ENCODE measurements at regions not wholly inside any gene's neighbourhood (a gene's known extent, or its start where the extent isn't known, plus 50 kb on each side); places are given as distances from the start of the nearest gene placed in this dataset.

DNA sequence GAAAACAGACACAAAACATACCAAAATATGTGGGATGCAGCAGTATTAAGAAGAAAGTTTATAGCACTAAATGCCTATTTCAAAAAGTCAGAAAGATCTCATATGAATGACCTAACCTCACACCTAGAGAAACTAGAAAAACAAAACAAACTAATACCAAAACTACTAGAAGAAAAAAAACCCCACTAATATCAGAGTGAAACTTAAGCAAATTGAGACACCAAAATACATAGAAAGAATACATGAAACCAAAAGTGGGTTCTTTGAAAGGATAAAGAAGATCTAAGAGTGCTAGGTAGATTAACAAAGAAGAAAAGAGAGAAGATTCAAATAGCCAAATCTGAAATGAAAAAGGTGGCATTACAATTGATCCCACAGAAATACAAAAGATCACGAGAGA, 494.1 kb downstream of the SH2D4B start:
- DNase-seq = no peak

DNA sequence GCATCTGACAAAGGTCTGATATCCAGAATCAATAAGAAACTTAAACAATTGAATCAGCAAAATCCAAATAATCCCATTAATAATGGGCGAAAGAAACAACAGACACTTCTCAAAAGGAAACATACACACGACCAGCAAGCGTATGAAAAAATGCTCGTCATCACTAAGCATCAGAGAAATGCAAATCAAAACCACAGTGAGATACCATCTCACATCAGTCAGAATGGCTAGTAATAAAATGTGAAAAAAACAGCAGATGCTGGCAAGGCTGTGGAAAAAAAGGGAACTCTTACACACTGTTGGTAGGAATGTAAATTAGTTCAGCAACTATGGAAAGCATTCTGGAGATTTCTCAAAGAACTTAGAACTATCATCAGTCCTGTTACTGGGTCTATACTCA, 496.7 kb downstream of the SH2D4B start:
- DNase-seq = no peak

DNA sequence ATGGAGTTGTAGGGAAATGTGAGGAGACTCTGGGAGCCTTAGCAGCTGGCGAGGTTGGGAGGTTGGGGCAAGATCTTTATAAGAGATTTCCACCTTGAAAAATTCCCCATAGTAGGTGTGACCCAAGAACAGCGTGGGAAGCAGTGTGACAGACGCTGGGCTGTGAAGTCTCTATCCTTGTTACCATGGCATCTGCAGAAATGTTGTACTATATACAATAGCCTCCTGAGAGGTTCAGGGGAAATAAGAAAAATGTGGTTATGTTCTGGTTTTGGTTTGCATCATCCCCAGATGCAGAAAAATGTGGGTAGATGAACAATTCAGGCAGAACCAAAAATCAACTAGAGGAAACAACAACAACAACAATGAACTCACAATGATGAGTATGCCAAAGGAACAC, 498.6 kb downstream of the SH2D4B start:
- DNase-seq = no peak

DNA sequence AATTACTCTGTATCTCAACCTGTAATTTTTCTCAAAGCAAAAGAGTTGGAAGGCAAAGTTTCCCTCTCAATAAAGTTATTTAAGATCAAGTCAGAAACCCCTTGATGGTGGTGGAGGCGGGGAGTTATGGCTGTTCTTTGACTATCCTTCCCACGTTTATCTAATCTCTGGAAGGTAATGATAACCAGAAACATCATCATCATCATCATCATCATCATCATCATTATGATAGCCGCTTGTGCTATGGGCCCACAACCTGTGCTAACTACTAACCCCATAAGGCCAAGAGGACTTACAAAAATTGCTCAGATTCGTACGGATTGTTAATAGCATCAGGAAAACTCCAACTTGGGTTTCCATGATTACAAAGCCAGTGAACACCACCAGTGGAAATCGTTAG, 502.3 kb downstream of the SH2D4B start:
- no peak for DNase-seq

DNA sequence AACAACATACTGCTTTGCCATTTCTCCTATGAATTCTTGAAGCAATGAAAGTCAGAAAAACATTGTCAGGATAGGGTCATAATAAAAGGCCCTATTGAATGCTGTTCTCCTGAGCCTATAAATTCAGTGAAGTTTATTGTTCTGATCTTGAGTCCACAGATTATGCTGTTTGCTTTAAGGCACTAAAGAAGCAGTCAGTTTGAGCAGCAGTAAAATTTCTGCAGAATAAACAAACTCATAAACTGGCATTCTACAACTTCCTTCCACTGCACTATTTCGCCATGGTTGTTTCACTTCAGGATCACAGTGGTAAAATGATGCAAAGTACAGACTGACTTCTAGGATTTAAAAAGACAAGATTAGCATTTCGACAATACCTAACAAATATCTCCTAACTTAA, 503.2 kb downstream of the SH2D4B start:
- no peak for DNase-seq

DNA sequence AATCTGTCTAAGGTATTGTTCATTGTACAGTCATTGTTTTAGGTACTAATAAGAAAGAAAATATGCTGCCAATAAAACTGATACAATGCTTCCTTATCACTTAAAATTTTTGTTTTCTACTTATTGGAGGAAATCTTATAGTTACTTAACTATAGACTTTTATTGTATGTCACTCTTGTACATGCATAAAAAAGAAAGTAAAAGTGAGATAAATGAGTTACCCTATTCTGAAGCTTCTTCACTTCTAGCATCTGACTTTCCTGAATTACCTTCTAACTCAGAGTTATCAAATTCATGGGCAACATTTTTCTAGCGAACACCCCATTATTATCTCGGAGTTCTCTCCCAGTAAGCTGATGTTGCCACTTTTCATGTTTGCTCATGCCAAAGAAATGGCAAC, 504.9 kb downstream of the SH2D4B start:
- DNase-seq = no peak

DNA sequence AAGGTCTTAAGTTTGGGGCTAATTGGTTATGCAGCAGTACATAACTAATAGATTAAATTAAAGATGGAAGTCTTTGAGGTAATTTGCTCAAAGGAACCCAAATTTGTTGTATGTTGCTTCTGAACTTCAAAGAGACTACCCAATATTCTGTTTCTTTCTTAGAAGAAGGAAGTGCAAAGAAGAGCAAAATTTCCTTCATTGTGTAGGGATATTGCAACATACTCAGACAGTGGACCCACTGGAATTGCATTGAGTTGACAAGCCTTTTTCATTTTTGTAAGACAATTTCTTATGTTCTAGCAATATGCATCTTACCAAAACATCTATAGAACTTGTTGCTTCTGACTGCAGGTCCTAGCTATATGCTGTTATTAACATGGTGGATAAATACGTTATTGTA, 527.8 kb downstream of the SH2D4B start:
- no peak for DNase-seq

DNA sequence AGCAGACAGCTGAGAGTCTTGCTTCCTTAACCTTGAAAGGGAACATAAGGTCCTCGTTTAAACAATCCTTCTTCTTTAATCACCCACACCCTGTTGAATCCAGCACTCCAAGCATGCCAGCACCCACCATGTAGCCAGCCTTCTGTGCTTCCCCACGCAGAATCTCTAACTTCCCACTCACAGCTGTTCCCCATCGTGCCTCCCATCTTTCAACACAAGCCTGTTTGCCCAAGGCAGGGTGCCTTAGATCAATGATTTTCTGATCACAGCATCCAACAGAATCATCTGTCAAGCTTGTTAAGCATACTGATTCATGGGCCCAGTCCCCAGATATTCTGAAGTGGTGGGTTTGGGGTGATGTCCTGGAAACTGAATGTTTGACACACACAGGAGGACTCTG, 530.8 kb downstream of the SH2D4B start:
- no peak for DNase-seq

DNA sequence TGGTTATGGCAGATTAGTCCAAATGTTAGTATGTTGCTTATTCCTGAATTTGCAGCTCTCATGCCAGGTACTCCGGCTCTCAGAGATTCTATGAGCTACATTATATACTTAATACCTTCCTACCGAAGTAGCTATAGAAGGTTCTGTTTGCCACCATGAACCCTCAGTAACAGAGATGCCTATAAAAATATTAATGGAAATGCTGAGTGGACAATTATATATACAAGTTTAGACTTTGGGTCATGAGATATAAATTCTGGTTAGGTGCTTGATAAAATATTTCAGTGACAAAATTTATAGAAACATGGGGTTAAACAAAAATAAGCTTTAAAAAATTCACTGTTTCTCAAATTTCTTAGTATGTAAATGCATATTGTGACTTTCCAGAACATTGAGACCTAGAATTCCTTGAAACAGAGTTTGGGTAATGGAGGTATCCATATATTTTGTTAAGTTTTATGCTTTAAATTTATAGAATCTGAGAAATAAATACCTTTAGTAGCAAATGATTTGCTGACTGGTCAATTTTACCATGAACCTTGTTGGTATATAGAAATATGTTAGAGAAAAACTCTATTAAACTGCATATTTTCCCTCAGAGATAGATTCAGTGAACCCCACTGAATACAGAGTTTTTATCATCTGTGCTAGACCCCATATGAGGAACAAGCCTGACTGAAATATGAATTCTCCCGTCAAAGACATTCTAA, 533.5 kb downstream of the SH2D4B start:
- no peak for DNase-seq

DNA sequence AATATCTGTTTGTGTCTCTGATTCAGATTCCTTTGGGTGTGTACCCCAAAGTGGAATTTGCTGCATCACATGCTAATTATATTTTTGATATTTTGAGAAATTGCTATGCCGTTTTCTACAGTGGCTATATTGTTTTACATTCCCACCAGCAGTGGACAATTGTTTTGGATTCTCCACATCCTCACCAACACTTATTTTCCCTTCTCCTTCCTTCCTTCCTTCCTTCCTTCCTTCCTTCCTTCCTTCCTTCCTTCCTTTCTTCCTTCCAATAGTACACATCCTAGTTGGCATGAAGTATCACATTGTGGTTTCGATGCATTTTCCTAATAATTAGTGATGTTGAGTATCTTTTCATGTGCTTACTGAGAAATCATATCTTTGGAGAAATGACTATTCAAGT, 535.5 kb downstream of the SH2D4B start:
- no peak for DNase-seq

DNA sequence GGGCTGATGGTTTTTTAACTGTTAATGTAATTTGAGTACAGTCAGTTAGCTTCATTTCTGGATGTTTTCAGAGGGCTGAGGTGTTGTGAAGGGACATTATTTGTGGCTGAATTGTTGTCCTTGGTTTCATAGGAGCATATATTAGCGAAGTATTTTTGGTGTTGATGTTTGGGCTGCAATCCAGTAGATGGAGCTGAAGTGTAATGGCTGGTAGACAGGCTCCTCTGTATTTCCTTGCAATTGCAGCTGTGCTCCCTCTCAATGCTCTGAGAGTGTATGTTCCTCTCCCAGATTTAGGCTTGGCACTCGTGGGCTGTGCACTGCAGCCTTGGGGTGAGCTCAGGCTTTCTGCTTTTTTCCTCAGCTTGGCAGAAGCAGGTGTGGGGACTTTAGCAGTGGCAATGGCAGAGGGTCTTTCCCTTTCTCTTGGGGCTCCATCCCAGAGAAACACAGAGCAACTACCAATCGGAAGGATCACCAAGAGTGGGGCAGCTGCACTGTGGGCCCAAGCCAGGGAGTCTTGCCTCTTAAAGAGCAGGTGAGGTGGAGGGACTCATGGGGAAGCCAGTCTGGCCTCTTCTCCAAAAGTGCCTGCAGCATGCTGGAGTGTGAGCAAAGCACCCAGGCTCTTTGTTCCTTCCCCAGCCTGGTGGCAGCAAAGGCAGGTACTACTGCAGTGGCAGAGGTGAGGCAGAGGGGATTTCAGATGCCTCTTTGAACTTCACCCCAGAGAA, 544.4 kb downstream of the SH2D4B start:
- no peak for DNase-seq

DNA sequence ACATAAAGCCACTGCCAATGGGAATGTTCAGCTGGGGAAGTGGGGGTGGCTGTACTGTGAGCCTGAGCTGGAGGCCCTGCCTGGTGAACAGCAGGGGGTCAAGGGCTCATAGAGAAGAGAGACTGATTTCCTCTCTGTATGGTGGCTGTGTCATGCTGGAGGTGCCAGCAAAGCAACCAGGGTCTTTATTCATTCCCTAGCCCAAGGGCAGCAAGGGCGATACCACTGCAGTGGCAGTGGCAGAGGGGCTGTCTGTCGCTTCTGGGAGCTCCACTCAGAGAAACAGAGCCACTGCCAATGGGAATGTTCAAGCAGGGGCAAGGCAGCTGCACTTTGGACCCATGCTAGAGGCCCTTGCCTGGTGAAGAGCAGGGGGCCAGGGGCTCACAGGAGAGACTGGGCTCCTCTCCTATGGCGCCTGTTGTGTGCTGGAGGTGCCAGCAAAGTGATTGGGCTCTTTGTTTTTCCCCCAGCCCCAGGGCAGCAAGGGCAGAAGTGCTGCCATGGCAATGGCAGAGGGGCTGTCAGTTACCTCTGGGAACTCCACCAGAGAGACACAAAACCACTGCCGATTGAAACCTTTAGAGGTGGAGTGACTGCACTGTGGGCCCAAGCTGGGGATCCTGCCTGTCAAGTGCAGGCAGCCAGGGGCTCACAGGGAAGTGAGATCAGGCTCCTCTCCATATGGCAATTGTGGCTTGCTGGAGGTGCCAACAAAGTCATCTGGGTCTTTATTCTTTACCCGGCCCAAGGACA, 545.1 kb downstream of the SH2D4B start:
- no peak for DNase-seq

DNA sequence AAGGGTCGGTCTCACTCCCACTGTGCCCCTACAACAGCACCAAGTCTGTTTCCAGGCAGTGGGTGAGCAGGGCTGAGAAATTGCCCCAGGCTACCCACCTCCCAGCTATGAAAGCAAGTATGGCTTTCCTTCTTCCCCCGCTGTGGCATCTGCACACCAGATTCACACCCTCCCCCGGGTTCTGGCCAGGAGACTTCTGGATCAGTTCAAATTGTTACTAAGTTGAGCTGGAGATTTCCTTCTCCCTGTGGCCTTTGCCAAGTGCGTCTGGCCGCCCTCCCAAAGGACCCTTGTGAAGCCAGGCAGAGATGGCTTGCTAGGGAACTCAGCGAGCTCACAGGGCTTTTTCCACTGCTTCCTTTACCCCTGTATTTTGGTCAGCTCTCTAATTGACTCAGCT, 555.4 kb downstream of the SH2D4B start:
- DNase-seq = no peak

DNA sequence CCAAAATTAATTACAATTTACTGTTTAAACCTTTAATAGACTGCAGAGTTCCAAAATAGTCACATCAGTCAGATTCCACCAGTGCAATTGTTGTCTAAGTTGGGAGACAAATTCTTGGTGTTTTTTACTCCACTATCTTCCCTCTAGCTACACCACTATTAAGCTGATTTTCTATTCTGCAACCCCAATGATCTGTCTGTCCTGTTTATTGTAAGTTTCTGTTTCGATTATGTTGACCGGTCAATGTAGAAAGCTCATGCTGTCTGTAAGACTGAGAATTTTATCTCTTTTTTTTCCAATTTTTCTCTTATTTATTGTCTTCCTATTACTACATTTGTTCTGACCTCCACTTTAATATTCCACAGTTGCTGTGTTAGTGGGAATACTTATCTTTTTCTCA, 557.5 kb downstream of the SH2D4B start:
- DNase-seq = no peak

DNA sequence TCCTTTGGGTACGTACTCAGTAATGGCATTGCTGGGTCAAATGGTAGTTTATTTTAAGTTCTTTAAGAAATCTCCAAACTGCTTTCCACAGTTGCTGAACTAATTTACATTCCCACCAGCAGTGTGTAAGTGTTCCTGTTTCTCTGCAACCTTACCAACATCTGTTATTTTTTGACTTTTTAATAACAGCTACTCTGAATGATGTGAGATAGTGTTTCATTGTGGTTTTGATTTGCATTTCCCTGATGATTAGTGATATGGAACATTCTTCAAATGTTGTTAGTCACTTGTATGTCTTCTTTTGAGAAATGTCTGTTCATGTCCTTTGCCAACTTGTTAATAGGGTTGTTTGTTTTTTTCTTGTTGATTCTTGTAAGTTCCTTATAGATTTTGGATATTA, 558.9 kb downstream of the SH2D4B start:
- DNase-seq = no peak

DNA sequence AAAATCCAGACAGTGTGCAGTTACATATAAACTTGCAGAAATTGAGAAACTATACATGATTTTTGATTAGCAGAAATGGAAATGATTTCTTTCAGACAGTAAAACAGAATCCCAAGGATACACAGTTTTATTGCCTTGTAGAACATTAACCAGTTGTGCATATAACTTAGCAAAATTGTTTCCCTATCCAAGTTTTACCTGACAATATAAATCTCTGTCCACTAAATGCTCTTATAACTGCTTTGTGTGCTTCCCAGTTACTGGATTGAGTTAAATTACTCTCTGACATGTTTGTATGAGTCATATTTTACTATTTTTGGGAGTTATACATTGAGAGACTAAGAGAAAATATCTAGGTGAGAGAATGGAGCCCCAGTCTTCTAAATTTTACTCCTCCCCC, 563.4 kb downstream of the SH2D4B start:
- no peak for DNase-seq

DNA sequence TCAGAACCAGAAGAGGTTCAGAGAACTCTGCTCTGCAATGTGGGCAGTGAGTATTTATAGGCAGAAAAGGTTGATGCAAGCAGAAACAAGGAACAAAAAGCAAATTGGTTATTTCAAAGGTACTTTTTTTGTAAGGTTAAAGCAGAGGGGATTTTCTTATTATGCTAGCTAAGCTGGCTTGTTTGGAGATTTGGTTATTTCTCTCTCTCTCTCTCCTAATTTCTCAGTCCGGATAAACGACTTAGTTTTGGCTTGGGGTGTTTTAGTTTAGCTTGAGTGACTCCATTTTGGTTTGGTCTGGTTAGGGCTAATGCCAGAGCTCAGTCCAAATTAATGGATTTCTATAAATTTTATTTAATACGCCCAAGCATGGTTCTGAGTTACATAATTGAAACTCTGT, 566.8 kb downstream of the SH2D4B start:
- no peak for DNase-seq

DNA sequence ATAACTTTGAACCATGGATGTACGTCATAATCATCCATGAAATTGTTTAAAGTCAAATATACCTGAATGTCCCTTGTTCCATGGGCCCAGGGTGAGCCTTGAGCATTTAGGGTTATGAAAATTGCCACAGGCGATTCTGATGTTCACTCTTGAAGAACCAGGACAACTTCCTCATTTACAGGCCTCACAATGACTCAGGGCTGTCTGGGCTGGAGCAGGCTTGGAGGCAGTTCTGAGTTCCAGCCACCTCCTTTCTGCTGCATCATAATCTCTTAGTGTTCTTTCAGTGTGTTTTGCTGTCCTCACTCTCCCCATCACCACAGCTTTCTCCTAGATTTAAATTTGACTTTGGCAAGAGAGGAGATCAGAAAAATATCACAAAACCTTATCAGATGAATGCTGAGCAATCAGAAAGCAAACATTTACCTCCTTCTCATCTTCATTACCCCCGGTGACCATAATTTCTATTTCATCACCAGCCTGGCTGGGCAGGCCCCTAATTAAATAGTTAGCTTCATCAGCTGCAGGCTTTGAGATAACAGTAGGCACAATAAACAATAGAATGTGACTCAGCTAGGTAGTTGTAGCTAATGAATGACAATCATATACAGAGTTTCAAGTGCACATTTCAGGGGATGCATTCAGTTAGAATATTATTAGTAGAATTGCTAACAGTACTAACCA, 571.0 kb downstream of the SH2D4B start:
- DNase-seq = no peak

DNA sequence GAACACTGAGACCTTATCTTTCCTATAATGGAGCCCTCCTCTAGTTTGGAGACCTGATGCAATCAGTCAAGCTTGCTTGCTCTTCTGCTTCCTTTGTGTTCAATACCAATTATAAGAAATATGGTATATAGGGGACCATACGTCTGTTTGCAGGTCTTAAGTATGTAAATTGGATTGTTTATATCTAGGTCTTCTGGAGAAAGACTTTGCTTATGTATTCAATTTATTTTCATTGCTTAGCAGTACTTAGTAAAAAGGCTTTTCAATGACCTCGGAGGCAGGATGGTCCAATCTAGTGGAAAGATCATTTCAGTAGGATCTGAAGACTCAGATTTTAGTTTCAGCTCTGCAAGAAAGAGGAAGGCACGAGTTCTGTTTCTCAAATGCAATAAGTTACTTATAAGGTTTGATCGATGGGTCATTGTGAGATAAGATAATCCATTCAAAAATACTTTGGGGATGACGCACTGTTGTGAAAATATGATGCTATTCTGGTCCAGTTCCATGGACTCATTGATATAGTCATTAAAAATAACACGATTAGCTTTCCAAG, 571.6 kb downstream of the SH2D4B start:
- no peak for DNase-seq

DNA sequence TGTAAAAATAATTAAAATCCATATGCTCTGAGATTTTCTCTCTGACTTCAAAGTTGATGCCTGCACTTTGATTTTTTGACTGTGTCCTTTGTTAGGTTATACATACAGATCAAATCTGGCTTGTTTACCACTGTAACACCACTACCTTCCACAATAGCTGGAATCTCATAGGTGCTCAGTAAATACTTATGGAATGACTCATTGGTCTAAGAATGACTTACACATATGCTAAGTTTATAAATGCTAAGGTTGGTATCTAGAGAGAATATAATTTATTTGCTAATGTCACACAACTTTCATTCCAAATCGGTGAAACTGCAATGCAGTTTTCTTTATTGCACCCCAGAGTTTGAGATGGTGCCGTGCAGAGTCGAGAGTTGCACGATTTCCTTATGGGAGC, 578.5 kb downstream of the SH2D4B start:
- no peak for DNase-seq

DNA sequence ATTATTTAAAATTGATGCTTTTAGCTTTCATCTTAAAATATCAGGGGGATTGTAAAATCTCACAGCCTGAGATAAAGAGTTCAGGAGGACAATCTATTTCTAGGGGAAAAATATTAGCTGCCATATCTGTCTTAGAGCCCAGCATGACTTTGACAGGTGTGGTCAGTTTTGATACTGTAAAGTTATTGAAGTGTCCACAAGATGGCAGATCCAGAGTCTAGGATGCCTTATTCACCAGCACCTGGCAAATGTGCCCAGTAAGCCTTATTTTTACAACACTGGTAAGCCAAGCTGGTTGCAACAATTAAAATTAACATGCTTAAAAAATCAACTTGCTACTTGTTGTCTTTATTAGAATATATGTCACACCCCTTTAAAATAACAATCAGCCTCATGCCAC, 579.3 kb downstream of the SH2D4B start:
- no peak for DNase-seq

DNA sequence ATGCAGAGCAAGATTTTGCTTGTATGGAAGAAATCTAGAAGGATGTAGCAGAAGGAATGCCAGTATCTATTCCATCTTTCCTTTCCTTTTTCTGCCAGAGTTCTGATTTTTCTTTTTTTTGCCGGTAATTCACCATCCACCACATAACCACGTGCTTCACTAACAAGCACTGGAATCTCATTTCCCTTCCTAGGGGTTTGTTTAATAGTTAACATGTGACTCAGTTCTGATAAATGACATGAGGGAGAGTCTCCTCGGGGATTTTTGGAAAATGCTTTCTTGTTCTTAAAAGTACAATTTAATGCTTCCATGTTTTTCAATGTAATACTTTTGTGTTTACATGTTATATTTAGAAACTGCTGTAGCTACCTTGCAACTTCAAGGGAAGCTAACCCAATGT, 590.2 kb downstream of the SH2D4B start:
- no peak for DNase-seq

DNA sequence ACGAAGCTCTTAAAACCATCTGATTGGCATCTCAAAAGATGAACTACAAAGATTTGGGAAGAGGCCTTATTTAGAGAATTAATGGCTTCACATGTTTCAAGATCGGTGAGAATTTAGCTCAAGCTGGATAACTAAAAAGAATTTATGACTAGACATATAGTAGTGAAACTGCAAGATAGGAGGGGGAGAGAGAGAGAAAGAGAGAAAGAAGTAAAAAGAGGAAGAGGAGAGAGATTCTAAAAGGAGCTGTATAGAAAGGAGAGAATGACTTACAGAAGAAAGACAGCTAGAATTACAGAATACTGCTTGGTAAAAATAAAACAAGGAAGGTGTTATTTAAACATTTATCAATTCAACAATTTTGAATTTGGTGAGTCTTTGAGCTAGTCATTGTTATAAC, 592.3 kb downstream of the SH2D4B start:
- no peak for DNase-seq

Data from effector CD4-positive, alpha-beta T cell (primary cell).